Putamen (tissue), 1 donor: ENCODE measurements at regions not wholly inside any gene's neighbourhood (a gene's known extent, or its start where the extent isn't known, plus 50 kb on each side); places are given as distances from the start of the nearest gene placed in this dataset.

Experiments used
- DNase-seq: peaks from one replicate; pipeline ENCODE4 v3.0.0-alpha.2; 2016; ENCODE audit warnings: low spot score

GRCh38 chr17:77458202-77459017 is 317.6 kb downstream of the SEC14L1 start:
- DNase-seq, result no peak

DNA sequence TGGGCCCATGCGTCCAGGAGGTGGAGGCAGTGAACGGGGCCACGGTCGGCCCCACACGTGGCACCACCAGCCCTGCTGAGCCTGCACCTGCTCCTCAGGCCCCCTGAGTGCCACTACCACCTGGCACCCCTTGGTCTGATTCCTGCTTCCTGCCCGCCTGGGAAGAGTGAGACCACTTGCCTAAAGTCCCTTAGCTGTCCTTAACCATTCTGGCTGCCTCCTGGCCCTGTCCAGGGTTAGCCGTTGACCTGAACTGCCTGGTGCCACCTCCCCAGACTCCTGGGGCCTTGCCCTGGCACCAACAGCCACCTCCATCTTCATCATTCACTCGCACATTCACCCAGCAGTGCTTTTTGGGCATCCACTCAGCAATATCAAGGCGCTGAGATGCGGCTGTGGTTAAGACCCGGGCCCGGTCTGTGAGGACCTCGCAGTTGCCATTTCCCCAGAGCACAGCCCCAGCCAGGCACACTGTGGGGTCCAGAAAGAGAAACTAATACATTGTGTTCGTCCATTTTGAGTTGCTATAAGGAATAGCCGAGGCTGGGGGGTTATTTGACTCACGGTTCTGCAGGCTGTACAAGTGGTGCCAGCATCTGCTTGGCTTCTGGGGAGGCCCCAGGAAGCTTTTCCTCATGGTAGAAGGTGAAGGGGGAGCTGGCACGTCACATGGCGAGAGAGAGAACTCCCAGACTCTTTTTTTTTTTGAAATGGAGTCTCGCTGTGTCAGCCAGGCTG is 318.4 kb downstream of the SEC14L1 start:
- DNase-seq, result no peak

- DNase-seq, result no peak
Measured at GRCh38 chr17:77460514-77461046, 319.8 kb downstream of the SEC14L1 start.

DNA sequence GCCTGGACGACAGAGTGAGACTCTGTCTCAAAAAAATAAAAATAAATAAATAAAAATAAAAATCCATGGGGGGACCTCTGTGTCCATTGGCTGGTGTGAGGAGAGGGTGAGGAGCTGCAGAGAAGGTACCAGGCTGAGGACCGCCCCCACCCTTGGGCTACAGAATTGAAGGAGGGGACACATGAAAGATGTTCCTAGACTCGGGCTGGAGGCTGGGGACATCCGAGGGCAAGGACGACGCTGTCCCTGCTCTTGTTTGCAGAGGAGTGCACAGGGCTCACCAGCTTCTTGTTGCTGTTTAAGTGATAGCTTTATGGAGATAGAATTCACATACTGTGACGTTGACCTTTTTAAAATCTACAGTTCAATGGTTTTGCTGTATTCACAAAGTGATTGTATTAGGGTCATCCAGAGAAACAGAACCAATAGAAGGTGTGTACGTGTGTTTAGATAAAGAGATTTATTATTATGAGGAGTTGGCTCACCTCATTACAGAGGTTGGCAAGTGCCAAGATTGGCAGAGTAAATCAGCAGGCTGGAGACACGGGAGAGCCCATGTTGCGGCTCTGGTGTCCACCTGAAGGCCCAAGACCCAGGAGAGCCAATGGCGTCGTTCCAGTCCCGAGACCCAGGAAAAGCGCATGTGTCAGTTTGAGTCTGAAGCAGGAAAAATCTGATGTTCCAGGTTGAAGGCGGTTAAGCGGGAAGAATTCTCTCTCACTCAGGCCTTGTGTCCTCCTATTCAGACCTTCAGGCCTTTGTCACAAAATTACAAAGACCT is 320.7 kb downstream of the SEC14L1 start:
- DNase-seq, result no peak

GRCh38 chr17:77462090-77462489 is 321.3 kb downstream of the SEC14L1 start:
- no peak for DNase-seq

DNA sequence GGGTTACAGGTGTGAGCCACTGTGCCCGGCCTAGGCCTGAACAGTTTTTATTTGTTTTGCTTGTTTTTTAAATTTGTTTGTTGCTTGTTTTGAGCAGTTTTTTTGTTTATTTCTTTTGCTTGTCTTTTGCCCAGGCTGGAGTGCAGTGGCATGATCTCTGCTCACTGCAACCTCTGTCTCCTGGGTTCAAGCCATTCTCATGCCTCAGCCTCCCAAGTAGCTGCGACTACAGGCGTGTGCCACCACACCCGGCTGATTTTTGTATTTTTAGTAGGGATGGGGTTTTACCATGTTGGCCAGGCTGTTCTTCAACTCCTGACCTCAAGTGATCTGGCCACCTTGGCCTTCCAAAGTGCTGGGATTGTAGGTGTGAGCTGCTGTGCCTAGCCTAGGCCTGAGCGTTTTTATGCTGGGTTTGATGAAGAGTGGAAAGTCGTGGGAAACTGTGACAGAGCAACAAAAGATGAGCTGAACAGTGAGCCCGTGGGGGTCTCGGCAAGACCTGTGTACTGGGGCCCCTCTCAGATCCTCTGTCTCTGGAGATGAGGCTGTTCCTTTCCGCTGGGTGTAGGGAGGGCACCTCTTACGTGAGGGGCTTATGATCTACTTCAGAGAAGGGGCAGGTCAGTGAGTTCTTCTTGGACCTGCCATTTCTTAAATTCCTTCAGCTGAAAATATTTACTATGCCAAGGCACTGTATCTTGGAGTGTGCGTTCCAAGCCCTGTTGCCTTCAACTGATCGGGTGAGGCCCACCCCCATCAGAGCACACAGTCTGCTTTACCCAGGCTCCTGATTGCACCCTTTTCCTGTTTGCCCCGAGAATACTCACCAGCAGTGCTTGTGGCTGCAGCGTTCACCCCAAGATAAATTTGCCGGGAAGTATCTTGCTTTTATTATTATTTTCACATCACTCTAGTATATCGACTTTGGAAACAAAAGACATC is 322.1 kb downstream of the SEC14L1 start:
- DNase-seq, result no peak

GRCh38 chr17:77464988-77465357 is 324.2 kb downstream of the SEC14L1 start:
- no peak for DNase-seq

- DNase-seq, result no peak
Measured at GRCh38 chr17:77465358-77466041, 324.7 kb downstream of the SEC14L1 start.

- no peak for DNase-seq
Measured at GRCh38 chr17:77466140-77466539, 325.4 kb downstream of the SEC14L1 start.

GRCh38 chr17:77466596-77467223 is 325.9 kb downstream of the SEC14L1 start:
- DNase-seq, result no peak

DNA sequence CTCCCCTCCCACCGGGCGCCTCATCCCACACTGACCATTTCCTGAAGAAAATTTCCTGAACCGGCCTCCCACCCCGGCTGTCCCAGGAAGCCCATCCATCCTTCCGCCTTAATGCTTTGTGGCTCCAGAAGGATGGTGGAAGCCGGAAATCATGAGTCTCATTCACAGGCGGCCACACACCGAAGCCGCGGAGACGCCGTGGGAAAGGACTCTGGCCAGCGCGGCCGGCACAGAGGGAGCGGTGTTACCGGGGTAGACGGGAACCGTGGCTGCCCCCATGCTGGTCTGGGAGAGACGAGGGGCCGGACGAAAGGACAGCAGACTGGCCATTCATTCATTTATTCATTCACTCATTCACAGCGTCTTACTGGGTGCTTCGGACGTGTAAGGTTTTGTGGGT is 326.8 kb downstream of the SEC14L1 start:
- DNase-seq, result no peak

DNA sequence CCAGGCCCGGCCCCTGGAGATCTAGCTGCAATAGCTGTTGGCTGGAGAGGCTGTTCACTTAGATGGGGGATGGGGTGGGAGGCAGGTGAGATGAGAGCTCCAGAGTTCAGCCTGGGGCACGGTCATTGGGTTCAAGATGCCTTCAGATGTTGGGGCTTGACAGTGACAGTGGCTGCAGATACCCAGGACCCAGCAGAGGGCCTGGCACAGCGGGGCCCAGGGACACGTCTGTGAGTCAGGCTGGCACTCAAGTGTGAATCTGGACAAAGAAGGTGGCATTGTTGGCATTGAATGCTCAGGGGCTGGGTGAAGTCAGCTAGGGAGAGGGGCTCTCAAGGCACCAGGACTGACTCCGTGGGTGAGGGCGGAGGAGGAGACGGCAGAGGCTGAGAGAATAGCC is 328.1 kb downstream of the SEC14L1 start:
- DNase-seq, result no peak

DNA sequence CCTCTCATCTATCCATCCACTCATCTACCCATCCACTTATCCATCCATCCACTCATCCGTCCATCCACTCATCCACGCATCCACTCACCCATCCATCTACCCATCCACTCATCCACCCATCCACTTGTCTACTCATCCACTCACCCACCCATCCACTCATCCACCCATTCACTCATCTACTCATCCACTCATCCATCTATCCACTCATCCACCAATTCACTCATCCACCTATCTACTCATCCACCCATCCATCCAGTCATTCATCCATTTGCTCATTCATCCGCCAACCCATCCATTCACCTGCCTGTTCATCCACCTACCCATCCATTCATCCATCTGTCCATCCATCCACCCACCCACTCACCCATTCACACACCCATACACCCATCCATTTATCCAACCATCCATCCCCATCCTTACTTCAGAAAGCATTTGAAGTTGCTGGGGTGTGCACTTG is 329.6 kb downstream of the SEC14L1 start:
- DNase-seq, result no peak

GRCh38 chr17:77470800-77471733 is 330.3 kb downstream of the SEC14L1 start:
- DNase-seq, result no peak

DNA sequence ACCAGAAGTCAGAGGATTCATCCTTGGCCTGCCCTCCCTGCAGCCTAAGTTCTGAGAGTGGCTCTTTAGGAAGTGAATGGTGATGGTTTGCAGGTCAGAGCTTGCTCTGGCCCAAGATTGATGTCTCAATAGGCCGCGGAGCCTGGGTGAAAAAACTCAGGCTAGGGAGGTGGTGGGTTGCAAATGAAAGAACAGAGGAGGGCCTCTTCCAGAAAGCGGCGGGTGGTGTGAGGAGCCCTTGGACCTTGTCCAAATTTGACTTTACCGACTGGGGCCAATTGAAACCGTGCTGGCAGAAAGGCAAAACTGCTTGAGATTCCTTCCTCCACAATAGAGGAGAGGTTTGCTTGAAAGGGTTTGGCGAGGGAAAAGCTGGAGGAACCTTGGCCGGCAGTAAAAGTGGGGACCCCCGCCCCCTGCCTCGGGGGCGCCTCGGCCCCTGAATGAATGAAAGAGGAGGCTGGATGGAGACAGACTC is 331.3 kb downstream of the SEC14L1 start:
- no peak for DNase-seq

DNA sequence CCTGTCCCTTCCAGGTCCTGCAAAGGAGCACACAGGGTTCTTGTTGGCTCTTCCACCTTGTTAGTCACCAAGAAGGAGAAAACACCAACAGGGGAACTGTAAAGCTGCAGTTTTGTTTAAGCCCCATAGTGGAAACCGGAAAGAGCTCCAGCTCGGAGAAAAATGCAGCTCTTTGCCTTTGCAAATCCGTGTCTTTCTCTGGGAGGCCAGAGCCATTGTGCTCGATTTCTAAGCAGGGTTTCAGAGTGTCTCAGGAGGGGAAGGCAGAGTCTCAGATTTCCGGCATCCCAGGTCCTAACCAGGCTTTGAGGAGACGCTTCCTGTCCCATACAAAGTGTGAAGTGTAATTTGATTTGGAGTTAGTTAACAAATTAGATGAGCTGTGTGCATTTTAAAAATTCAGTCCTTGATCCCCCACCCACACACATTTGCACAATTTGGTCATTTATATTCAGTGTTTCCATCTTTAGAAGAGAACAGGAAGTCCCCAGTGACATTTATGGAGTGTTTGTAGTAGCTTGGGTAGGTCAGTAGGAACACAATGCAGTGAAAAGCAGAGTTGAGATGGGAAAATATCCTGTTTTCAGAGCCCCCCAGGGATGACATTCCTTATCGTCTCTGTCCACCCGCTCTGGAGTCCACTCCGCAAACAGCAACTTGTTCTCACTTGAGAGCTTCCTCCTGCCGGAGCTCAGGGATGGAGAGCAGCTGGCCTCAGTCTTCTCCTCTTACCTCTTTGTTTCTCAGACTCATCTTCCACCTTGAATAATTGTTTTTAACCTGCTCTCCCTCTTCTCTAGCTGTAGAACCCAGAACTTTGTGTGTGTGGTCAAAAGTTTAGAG is 331.9 kb downstream of the SEC14L1 start:
- DNase-seq, result no peak

GRCh38 chr17:77473615-77474226 is 333.0 kb downstream of the SEC14L1 start:
- no peak for DNase-seq
